Right lobe of liver (tissue), 4 donors: ENCODE measurements at regions not wholly inside any gene's neighbourhood (a gene's known extent, or its start where the extent isn't known, plus 50 kb on each side); places are given as distances from the start of the nearest gene placed in this dataset.

ENCODE experiments used
- CTCF ChIP-seq, 4 donors: fragments of 200-600 bp in 3 of 4; fragments of 450-650 bp in 1 of 4; IDR thresholded peaks; one replicate each; pipeline versions ENCODE4 v1.5.1 to v1.8.0; 2016 to 2022; ENCODE audit warnings: antibody characterized with exemption in 4 of 4, mild to moderate bottlenecking in 2 of 4
- POLR2A ChIP-seq: fragments of 450-650 bp; IDR thresholded peaks from one replicate; pipeline ENCODE4 v1.6.1; 2017; ENCODE audit warnings: antibody characterized with exemption, mild to moderate bottlenecking
- donor health status: DM: no; HTN: no; CAD: no.
- donor health status: DM: no; HTN: no; CAD: no.
- donor health status: DM: no; HTN: yes; CAD: no.

GRCh38 chr5:116655431-116655830, 80.8 kb upstream of the SEMA6A start:
- TF ChIP-seq CTCF (IDR thresholded peaks at IDR 0.05) (no peak), POLR2A (no peak)
